ENCODE measurements at regions not wholly inside any gene's neighbourhood (a gene's known extent, or its start where the extent isn't known, plus 50 kb on each side); places are given as distances from the start of the nearest gene placed in this dataset.
A peak's percentile ranks its signal among the peaks of the same experiment; 100 is the strongest.

DNA sequence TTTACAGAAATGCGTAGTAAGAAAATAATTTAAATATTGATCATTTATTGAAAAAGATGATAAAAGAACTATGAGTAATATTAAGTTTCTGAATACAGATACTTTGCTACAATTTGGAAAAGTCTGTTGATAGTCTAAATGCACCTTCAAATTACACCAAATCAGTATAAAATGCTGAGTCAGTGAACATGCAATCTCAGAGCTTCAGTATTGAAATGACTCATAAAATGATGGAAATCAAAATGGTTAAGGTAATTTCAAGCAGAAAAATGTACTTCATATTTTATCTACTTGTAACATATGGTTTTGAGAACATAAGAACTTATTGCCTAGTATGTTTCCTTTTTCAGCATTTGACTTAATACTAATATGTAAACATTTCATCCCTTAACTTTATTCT lies 448.2 kb downstream of the PCDH10 start:
- no peak for DNase-seq
- TF ChIP-seq GATA1 (IDR thresholded peaks at IDR 0.05; ENCODE audit: low read depth, low read length) (no peak), POLR2A (IDR thresholded peaks at IDR 0.05; ENCODE audit: low read length) (no peak)

DNA sequence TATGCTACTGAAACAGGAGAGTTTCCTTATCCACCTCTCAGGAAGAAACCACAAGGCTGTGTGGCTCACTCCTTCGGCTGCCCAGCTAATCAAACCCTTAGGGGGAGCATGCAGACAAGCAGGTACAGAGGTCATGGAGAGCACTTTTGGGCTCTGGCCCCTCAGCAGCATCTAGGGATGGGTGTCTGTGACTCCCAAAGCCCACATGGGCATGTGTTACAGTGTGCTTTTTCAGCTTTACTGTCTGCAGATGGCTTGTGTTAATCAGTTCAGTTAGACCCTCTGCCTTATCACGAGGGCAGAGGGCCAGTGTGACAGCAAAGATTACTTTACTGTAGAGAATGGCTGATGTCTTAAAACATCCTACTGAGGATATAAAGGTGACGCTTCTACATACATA lies 447.4 kb downstream of the PCDH10 start:
- DNase-seq, result peak; percentile 10 to 62
- TF ChIP-seq GATA1 (IDR thresholded peaks at IDR 0.05; ENCODE audit: low read depth, low read length), result no peak
- TF ChIP-seq POLR2A (IDR thresholded peaks at IDR 0.05; ENCODE audit: low read length), result no peak

GRCh38 chr4:133594390-133595207 lies 445.5 kb downstream of the PCDH10 start:
- DNase-seq, result no peak
- no peak for TF ChIP-seq POLR2A (IDR thresholded peaks at IDR 0.05; ENCODE audit: low read length)
- TF ChIP-seq GATA1 (IDR thresholded peaks at IDR 0.05; ENCODE audit: low read depth, low read length), result no peak

DNA sequence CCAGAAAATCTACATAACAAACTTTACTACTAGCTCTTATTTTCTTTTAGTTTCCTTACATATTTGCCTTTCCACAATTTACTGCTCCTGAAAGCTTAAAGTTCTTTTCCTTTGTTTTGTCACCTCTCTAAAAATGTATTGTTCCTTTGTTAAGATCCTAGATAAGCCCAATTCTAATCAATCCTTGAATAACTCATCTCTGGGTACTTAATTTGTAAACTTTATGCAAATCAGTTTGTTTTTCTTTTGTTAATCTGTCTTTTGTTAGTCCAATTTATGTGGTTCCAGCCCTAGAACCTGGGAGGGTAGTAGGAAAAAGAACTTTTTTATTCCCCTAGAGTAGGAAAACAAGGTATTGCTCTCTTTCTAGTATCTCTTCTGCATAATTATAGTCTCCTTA lies 444.7 kb downstream of the PCDH10 start:
- no peak for TF ChIP-seq POLR2A (IDR thresholded peaks at IDR 0.05; ENCODE audit: low read length)
- TF ChIP-seq GATA1 (IDR thresholded peaks at IDR 0.05; ENCODE audit: low read depth, low read length), result no peak
- no peak for DNase-seq

DNA sequence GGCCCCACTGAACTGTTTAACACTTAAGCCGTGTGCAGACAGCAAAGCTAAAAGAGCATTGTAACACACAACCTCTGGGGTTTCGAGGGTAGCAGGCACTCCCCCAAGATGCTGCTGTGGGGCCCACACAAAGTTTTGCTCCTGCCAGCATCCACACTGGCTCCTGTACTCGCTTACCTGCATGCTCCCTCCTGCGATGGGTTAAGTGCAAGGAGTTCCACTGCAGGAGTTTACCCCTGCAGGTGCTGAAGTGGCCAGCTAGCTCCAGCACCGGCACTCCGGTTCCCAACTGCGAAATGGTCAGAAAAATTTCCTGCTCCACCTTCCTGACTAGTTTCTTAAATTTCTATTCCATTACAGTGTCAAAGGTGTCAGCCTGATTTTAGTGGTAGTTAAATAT lies 443.5 kb downstream of the PCDH10 start:
- DNase-seq, result no peak
- TF ChIP-seq POLR2A (IDR thresholded peaks at IDR 0.05; ENCODE audit: low read length) (no peak), GATA1 (IDR thresholded peaks at IDR 0.05; ENCODE audit: low read depth, low read length) (no peak)

GRCh38 chr4:133592106-133592505 lies 443.0 kb downstream of the PCDH10 start:
- TF ChIP-seq GATA1 (IDR thresholded peaks at IDR 0.05; ENCODE audit: low read depth, low read length) (no peak), POLR2A (IDR thresholded peaks at IDR 0.05; ENCODE audit: low read length) (no peak)
- no peak for DNase-seq

GRCh38 chr4:133588306-133588705 lies 439.2 kb downstream of the PCDH10 start:
- DNase-seq, result no peak
- TF ChIP-seq GATA1 (IDR thresholded peaks at IDR 0.05; ENCODE audit: low read depth, low read length) (no peak), POLR2A (IDR thresholded peaks at IDR 0.05; ENCODE audit: low read length) (no peak)

GRCh38 chr4:133585323-133585722 lies 436.2 kb downstream of the PCDH10 start:
- no peak for DNase-seq
- TF ChIP-seq POLR2A (IDR thresholded peaks at IDR 0.05; ENCODE audit: low read length) (no peak), GATA1 (IDR thresholded peaks at IDR 0.05; ENCODE audit: low read depth, low read length) (no peak)

GRCh38 chr4:133584714-133585113 lies 435.6 kb downstream of the PCDH10 start:
- TF ChIP-seq POLR2A (IDR thresholded peaks at IDR 0.05; ENCODE audit: low read length), result no peak
- DNase-seq, result no peak

DNA sequence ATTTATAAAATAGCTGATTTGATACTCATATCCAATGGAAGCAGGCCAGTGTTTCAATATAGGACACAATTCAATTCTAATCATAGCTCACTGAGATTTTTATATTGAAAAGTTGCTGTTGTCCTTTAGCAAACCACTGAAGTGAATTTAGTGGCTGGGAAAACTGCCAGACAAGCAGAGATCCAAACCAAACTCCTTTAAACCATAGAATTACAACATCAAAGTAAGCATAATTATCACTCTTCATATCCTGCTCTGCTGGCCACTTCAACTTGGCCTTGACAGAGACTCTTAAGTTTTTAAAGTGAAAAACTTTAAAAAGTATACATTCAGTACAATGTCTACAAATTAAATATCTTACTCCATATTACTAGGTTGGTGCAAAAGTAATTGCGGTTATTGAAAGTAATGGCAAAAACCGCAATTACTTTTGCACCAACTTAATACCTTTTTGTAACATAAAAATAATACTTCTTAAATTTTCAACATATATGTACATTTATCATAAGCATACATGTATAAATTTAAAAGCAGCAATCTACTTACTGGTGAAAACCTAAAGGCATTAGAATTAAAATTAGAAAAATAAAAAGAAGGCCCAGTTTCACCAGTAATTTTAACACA lies 433.0 kb downstream of the PCDH10 start:
- no peak for DNase-seq

GRCh38 chr4:133574248-133574647 lies 425.2 kb downstream of the PCDH10 start:
- TF ChIP-seq GATA1 (IDR thresholded peaks at IDR 0.05; ENCODE audit: low read depth, low read length) (no peak), POLR2A (IDR thresholded peaks at IDR 0.05; ENCODE audit: low read length) (no peak)
- no peak for DNase-seq

More for the DNA sequence above, 433.0 kb downstream of the PCDH10 start:
- TF ChIP-seq POLR2A (IDR thresholded peaks at IDR 0.05; ENCODE audit: low read length), result no peak

GRCh38 chr4:133565379-133565778 lies 416.3 kb downstream of the PCDH10 start:
- no peak for DNase-seq
- no peak for TF ChIP-seq POLR2A (IDR thresholded peaks at IDR 0.05; ENCODE audit: low read length)
- no peak for TF ChIP-seq GATA1 (IDR thresholded peaks at IDR 0.05; ENCODE audit: low read depth, low read length)

DNA sequence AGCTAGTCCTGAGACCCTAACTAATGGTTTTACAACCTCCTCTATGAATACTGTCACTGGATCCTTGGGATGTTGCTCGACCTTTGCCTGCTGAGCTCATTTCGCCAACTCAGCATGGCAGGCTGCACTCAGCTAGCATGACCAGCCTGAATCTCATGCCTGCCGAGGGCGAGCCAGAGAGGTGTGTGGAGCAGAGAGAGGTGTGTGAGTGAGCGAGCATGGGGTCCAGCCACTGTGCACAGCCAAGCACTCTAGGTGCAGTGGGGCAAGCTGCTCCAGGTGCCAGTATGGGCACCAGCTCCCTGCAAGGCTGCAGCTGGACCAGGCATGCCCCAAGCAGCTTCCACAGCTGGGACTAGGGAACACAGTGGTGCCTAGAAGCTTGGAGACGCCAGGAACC lies 410.9 kb downstream of the PCDH10 start:
- TF ChIP-seq GATA1 (IDR thresholded peaks at IDR 0.05; ENCODE audit: low read depth, low read length) (no peak), POLR2A (IDR thresholded peaks at IDR 0.05; ENCODE audit: low read length) (no peak)
- no peak for DNase-seq

DNA sequence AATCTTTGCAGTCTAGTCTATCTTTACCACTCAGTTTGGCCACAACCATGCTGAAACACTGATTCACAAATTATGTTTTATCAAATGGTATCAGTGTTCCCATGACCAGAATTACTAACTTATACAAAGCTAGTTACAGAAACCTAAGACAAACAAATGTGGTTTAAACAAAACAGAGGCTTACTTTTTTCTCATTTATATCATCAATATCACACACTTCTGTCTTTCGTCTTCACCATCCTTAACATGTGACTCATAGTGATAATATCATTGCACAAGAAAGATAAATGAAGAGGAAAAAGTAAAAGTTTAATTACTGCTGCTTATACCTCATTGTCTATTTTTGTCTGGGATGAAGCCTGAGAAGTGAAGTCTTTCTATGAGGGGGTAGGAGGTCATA lies 406.6 kb downstream of the PCDH10 start:
- TF ChIP-seq POLR2A (IDR thresholded peaks at IDR 0.05; ENCODE audit: low read length), result no peak
- TF ChIP-seq GATA1 (IDR thresholded peaks at IDR 0.05; ENCODE audit: low read depth, low read length), result no peak
- no peak for DNase-seq

- DNase-seq, result no peak
- TF ChIP-seq POLR2A (IDR thresholded peaks at IDR 0.05; ENCODE audit: low read length) (no peak), GATA1 (IDR thresholded peaks at IDR 0.05; ENCODE audit: low read depth, low read length) (no peak)
Measured at GRCh38 chr4:133550436-133550835, 401.3 kb downstream of the PCDH10 start.
